HFF-Myc (cell line): ENCODE measurements at regions not wholly inside any gene's neighbourhood (a gene's known extent, or its start where the extent isn't known, plus 50 kb on each side); places are given as distances from the start of the nearest gene placed in this dataset.
A peak's percentile ranks its signal among the peaks of the same experiment; 100 is the strongest.

ENCODE experiments used
- DNase-seq: peaks from one replicate; pipeline ENCODE4 v3.0.0-alpha.2; 2011; ENCODE audit warnings: low read depth; ENCODE audit errors: extremely low read depth
- H3K4me3 ChIP-seq: replicated peaks from 2 replicates; pipeline ENCODE4 v1.5.1; 2011; ENCODE audit warnings: low read depth, mild to moderate bottlenecking, control low read depth, low read length
- CTCF ChIP-seq: IDR thresholded peaks from 2 replicates; pipeline ENCODE4 v1.5.1; 2012; ENCODE audit warnings: mild to moderate bottlenecking, low read depth, low read length, control low read depth; ENCODE audit errors: missing control alignments

- DNase-seq: no peak
- no peak for TF ChIP-seq CTCF
- H3K4me3 ChIP-seq: no peak overlapping the region
Measured at GRCh38 chr6:25222006-25222678, 57.0 kb upstream of the CARMIL1 start.

- no peak for DNase-seq
- peak; percentile 68 for TF ChIP-seq CTCF
- H3K4me3 ChIP-seq: no peak overlapping the region
Measured at GRCh38 chr6:25223490-25223991, 55.6 kb upstream of the CARMIL1 start.

- no peak overlapping the region for H3K4me3 ChIP-seq
- no peak for TF ChIP-seq CTCF
Measured at GRCh38 chr6:25224242-25224641, 54.9 kb upstream of the CARMIL1 start.

GRCh38 chr6:25227854-25228253, 51.3 kb upstream of the CARMIL1 start:
- no peak for TF ChIP-seq CTCF
- H3K4me3 ChIP-seq: no peak overlapping the region
- no peak for DNase-seq

More at GRCh38 chr6:25224242-25224641, 54.9 kb upstream of the CARMIL1 start:
- no peak for DNase-seq
